Keratinocyte (primary cell): ENCODE measurements at regions not wholly inside any gene's neighbourhood (a gene's known extent, or its start where the extent isn't known, plus 50 kb on each side); places are given as distances from the start of the nearest gene placed in this dataset.
"Not testable (repeated sequence)": the region's sequence is repeated elsewhere in the genome, so short reads cannot be mapped to it uniquely, and the experiment has no call there.

Experiments
- DNase-seq: peaks from one replicate; pipeline ENCODE4 v3.0.0-alpha.2; 2011; ENCODE audit warnings: low read depth, missing footprints, low spot score
- FAIRE-seq: peaks from 2 replicates; lab custom pipeline; 2011; peaks lifted over from hg19 to GRCh38; lab: Jason Lieb, UNC
- H2AFZ ChIP-seq: 2 replicates; pipeline ENCODE4 v1.6.0; 2012; ENCODE audit warnings: low read length, control low read depth, inconsistent platforms; ENCODE audit not compliant: control insufficient read depth
- H3K27ac ChIP-seq: 2 replicates; pipeline ENCODE4 v1.5.1; 2011; ENCODE audit warnings: low read length; ENCODE audit not compliant: control insufficient read depth, insufficient read depth
- H3K27me3 ChIP-seq: 3 replicates; pipeline ENCODE4 v1.6.0; 2011; ENCODE audit warnings: low read length; ENCODE audit not compliant: control insufficient read depth, insufficient read depth; ENCODE audit errors: extremely low read depth
- H3K36me3 ChIP-seq, 2 experiments: 2 replicates in 1 of 2; 3 replicates in 1 of 2; pipeline ENCODE4 v1.5.1; 2011; ENCODE audit warnings: low read length in 2 of 2, mild to moderate bottlenecking in 1 of 2; ENCODE audit not compliant: control insufficient read depth in 2 of 2, insufficient read depth in 2 of 2; ENCODE audit errors: extremely low read depth in 1 of 2
- H3K4me1 ChIP-seq: 3 replicates; pipeline ENCODE4 v1.5.1; 2011; ENCODE audit warnings: low read length; ENCODE audit not compliant: control insufficient read depth, insufficient read depth; ENCODE audit errors: extremely low read depth
- H3K4me2 ChIP-seq: 3 replicates; pipeline ENCODE4 v1.6.0; 2011; ENCODE audit warnings: low read depth, low read length; ENCODE audit not compliant: control insufficient read depth, insufficient read depth; ENCODE audit errors: extremely low read depth
- H3K4me3 ChIP-seq, 3 experiments: fragments of 200-600 bp in 1 of 3; sonication (generic) in 1 of 3; 2 replicates in 2 of 3; 3 replicates in 1 of 3; pipeline ENCODE4 v1.5.1; 2011 to 2016; ENCODE audit warnings: low read length in 3 of 3, mild to moderate bottlenecking in 3 of 3, control low read depth in 2 of 3, inconsistent platforms in 1 of 3, low read depth in 1 of 3, mixed read lengths in 1 of 3, mixed run types in 1 of 3, moderate library complexity in 1 of 3; ENCODE audit not compliant: control insufficient read depth in 2 of 3, insufficient read depth in 2 of 3; ENCODE audit errors: extremely low read depth in 1 of 3
- H3K79me2 ChIP-seq: 2 replicates; pipeline ENCODE4 v1.6.0; 2012; ENCODE audit warnings: low read length; ENCODE audit not compliant: control insufficient read depth, insufficient read depth
- H3K9ac ChIP-seq: 3 replicates; pipeline ENCODE4 v1.6.0; 2011; ENCODE audit warnings: low read length; ENCODE audit not compliant: control insufficient read depth, insufficient read depth; ENCODE audit errors: extremely low read depth
- H3K9me1 ChIP-seq: 3 replicates; pipeline ENCODE4 v1.6.0; 2011; ENCODE audit warnings: low read length; ENCODE audit not compliant: control insufficient read depth, insufficient read depth; ENCODE audit errors: extremely low read depth
- H3K9me3 ChIP-seq: 2 replicates; pipeline ENCODE4 v1.5.1; 2012; ENCODE audit warnings: low read depth, low read length; ENCODE audit not compliant: control insufficient read depth
- H4K20me1 ChIP-seq: 3 replicates; pipeline ENCODE4 v1.6.0; 2011; ENCODE audit warnings: low read length; ENCODE audit not compliant: control insufficient read depth, insufficient read depth; ENCODE audit errors: extremely low read depth
- EZH2 ChIP-seq: IDR thresholded peaks from one replicate; pipeline ENCODE4 v1.6.1; 2012; ENCODE audit warnings: inconsistent platforms, mild to moderate bottlenecking, low read length, moderate library complexity
- dilution Hi-C: fragments of 300-500 bp; cut with MboI; formaldehyde crosslinking; loops from one replicate; pipeline ENCODE4 v1.7.0; 2020; ENCODE audit warnings: low sequenced_read_pairs; ENCODE audit not compliant: extremely low pct_ligation_motif_present
- TF ChIP-seq, protein P1 (sequence below), 3 experiments: IDR thresholded peaks in 1 of 3; conservative IDR thresholded peaks in 1 of 3; optimal IDR thresholded peaks in 1 of 3; 2 replicates in 2 of 3; 3 replicates in 1 of 3; pipeline versions ENCODE3 to v1.5.1; 2011; ENCODE audit warnings: low read length in 3 of 3, mild to moderate bottlenecking in 3 of 3, moderate library complexity in 2 of 3, control low read depth in 1 of 3, inconsistent platforms in 1 of 3; ENCODE audit not compliant: insufficient read depth in 2 of 3; ENCODE audit errors: extremely low read depth in 1 of 3

DNA sequence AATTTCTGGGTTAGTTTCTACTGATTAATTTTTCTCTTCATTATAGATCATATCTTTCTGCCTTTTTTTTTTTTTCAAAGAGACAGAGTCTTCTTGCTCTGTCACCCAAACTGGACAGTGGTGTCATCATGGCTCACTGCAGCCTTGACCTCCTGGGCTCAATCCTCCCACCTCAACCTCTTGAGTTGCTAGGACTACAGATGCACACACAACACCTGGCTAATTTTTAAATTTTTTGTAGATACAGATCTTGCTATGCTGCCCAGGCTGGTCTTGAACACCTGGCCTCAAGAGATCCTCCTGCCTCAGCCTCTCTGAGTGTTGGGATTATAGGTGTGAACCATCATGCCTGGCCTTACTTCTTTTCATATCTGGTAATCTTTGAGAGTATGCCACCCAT lies 73.3 kb upstream of the SLCO2A1 start:
- Histone ChIP-seq H3K27ac (no peak overlapping the region), H2AFZ (no peak overlapping the region), H3K4me3 (no peak overlapping the region), H3K4me1 (no peaks in the 10 kb centered on the region), H3K9me1 (no peaks in the 10 kb centered on the region), H3K79me2 (no peaks in the 10 kb centered on the region), H3K27me3 (no peaks in the 10 kb centered on the region), H4K20me1 (no peaks in the 10 kb centered on the region), H3K36me3 (no peaks in the 10 kb centered on the region), H3K9ac (no peak overlapping the region), H3K9me3 (no peaks in the 10 kb centered on the region), H3K4me2 (no peak overlapping the region)
- TF ChIP-seq, protein P1, sequence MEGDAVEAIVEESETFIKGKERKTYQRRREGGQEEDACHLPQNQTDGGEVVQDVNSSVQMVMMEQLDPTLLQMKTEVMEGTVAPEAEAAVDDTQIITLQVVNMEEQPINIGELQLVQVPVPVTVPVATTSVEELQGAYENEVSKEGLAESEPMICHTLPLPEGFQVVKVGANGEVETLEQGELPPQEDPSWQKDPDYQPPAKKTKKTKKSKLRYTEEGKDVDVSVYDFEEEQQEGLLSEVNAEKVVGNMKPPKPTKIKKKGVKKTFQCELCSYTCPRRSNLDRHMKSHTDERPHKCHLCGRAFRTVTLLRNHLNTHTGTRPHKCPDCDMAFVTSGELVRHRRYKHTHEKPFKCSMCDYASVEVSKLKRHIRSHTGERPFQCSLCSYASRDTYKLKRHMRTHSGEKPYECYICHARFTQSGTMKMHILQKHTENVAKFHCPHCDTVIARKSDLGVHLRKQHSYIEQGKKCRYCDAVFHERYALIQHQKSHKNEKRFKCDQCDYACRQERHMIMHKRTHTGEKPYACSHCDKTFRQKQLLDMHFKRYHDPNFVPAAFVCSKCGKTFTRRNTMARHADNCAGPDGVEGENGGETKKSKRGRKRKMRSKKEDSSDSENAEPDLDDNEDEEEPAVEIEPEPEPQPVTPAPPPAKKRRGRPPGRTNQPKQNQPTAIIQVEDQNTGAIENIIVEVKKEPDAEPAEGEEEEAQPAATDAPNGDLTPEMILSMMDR (optimal IDR thresholded peaks at IDR 0.05 in 1 of 3, IDR thresholded peaks at IDR 0.05 in 1 of 3, conservative IDR thresholded peaks at IDR 0.05 in 1 of 3; ENCODE audit: extremely low read depth in 1 of 3, insufficient read depth in 2 of 3, low read length in 3 of 3), result no peak
- no peak for TF ChIP-seq EZH2
- no peak for DNase-seq
- dilution Hi-C loops, result no loop called here
- no peak for FAIRE-seq

- H3K4me2 ChIP-seq, H3K9me3 ChIP-seq, FAIRE-seq, H3K36me3 ChIP-seq, H3K9ac ChIP-seq, H3K9me1 ChIP-seq, H2AFZ ChIP-seq, dilution Hi-C loops, H3K79me2 ChIP-seq, H3K4me1 ChIP-seq, H3K4me3 ChIP-seq, DNase-seq, H4K20me1 ChIP-seq, H3K27ac ChIP-seq, H3K27me3 ChIP-seq: not testable (repeated sequence)
Measured at GRCh38 chr3:134096214-134096613, 66.5 kb upstream of the SLCO2A1 start.

DNA sequence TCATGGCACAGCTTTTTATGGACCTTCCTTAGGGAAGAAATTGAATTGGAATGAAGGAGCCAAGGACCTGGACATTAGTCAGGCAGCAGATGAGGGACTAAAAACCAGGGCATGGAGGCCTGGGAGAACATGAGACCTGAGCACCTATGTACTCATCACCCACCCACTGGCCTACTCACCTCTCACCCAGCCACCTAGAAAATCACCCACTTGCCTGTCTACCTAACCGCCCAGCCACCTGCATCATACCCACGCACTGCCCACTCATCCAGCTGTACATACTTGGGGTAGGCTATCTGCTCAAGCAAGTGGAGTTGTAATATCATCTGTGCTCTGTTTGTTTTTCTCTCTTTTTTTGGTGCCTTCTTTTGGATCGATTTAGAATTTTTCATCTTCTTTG lies 65.3 kb upstream of the SLCO2A1 start:
- H2AFZ ChIP-seq, result no peak overlapping the region
- no peaks in the 10 kb centered on the region for H3K4me1 ChIP-seq
- no peaks in the 10 kb centered on the region for H3K36me3 ChIP-seq
- no peaks in the 10 kb centered on the region for H3K27me3 ChIP-seq
- no peak overlapping the region for H3K4me2 ChIP-seq
- H3K9ac ChIP-seq, result no peak overlapping the region
- no peak overlapping the region for H3K4me3 ChIP-seq
- H3K27ac ChIP-seq, result no peak overlapping the region
- no peak for DNase-seq
- FAIRE-seq, result no peak
- dilution Hi-C loops, result no loop called here
- H3K9me3 ChIP-seq, result no peaks in the 10 kb centered on the region
- no peaks in the 10 kb centered on the region for H3K9me1 ChIP-seq
- TF ChIP-seq, protein P1 (optimal IDR thresholded peaks at IDR 0.05 in 1 of 3, IDR thresholded peaks at IDR 0.05 in 1 of 3, conservative IDR thresholded peaks at IDR 0.05 in 1 of 3; ENCODE audit: extremely low read depth in 1 of 3, insufficient read depth in 2 of 3, low read length in 3 of 3), result no peak
- no peak for TF ChIP-seq EZH2
- H4K20me1 ChIP-seq, result no peaks in the 10 kb centered on the region
- no peaks in the 10 kb centered on the region for H3K79me2 ChIP-seq
